ENCODE measurements at regions not wholly inside any gene's neighbourhood (a gene's known extent, or its start where the extent isn't known, plus 50 kb on each side); places are given as distances from the start of the nearest gene placed in this dataset.
A peak's percentile ranks its signal among the peaks of the same experiment; 100 is the strongest.

GRCh38 chr2:6171294-6171693, 479.1 kb downstream of the SOX11 start:
- no peak for TF ChIP-seq CTCF (conservative IDR thresholded peaks at IDR 0.05; ENCODE audit: control insufficient read depth, insufficient read depth, low read depth, low read length)
- DNase-seq (ENCODE audit: low read depth): no peak
- no peak overlapping the region for H3K4me3 ChIP-seq (ENCODE audit: control insufficient read depth, low read depth, low read length)

- DNase-seq (ENCODE audit: low read depth): no peak
- no peak overlapping the region for H3K4me3 ChIP-seq (ENCODE audit: control insufficient read depth, low read depth, low read length)
- no peak for TF ChIP-seq CTCF (conservative IDR thresholded peaks at IDR 0.05; ENCODE audit: control insufficient read depth, insufficient read depth, low read depth, low read length)
Measured at GRCh38 chr2:6177811-6178210, 485.6 kb downstream of the SOX11 start.

- no peak overlapping the region for H3K4me3 ChIP-seq (ENCODE audit: control insufficient read depth, low read depth, low read length)
- TF ChIP-seq CTCF (conservative IDR thresholded peaks at IDR 0.05; ENCODE audit: control insufficient read depth, insufficient read depth, low read depth, low read length): no peak
- DNase-seq (ENCODE audit: low read depth): peak; percentile 71
Measured at GRCh38 chr2:6181525-6181924, 489.3 kb downstream of the SOX11 start.

- no peak overlapping the region for H3K4me3 ChIP-seq (ENCODE audit: control insufficient read depth, low read depth, low read length)
- DNase-seq (ENCODE audit: low read depth): no peak
- no peak for TF ChIP-seq CTCF (conservative IDR thresholded peaks at IDR 0.05; ENCODE audit: control insufficient read depth, insufficient read depth, low read depth, low read length)
Measured at GRCh38 chr2:6181926-6182325, 489.7 kb downstream of the SOX11 start.

GRCh38 chr2:6183226-6183625, 491.0 kb downstream of the SOX11 start:
- no peak for DNase-seq (ENCODE audit: low read depth)
- TF ChIP-seq CTCF (conservative IDR thresholded peaks at IDR 0.05; ENCODE audit: control insufficient read depth, insufficient read depth, low read depth, low read length): no peak
- H3K4me3 ChIP-seq (ENCODE audit: control insufficient read depth, low read depth, low read length): no peak overlapping the region

GRCh38 chr2:6184532-6185292, 492.5 kb downstream of the SOX11 start:
- DNase-seq (ENCODE audit: low read depth): peak; percentile 23
- H3K4me3 ChIP-seq (ENCODE audit: control insufficient read depth, low read depth, low read length): no peak overlapping the region
- no peak for TF ChIP-seq CTCF (conservative IDR thresholded peaks at IDR 0.05; ENCODE audit: control insufficient read depth, insufficient read depth, low read depth, low read length)
